H9 (cell line): ENCODE measurements at regions not wholly inside any gene's neighbourhood (a gene's known extent, or its start where the extent isn't known, plus 50 kb on each side); places are given as distances from the start of the nearest gene placed in this dataset.

Source experiments
- DNase-seq: peaks from one replicate; pipeline ENCODE4 v3.0.0-alpha.2; 2017
- H2AFZ ChIP-seq: one replicate; pipeline ENCODE4 v1.6.1; 2013; ENCODE audit warnings: mild to moderate bottlenecking, low read length, control low read depth, moderate library complexity
- H2AK5ac ChIP-seq: 2 replicates; pipeline ENCODE4 v1.6.1; 2013; ENCODE audit warnings: low read length, control low read depth, mixed read lengths; ENCODE audit not compliant: insufficient read length
- H2BK120ac ChIP-seq: one replicate; pipeline ENCODE4 v1.6.1; 2013; ENCODE audit warnings: low read depth, mild to moderate bottlenecking, low read length, control low read depth, inconsistent platforms; ENCODE audit not compliant: poor library complexity, severe bottlenecking
- H2BK12ac ChIP-seq: 2 replicates; pipeline ENCODE4 v1.6.1; 2013; ENCODE audit warnings: low read length, control low read depth, mixed read lengths, low read depth; ENCODE audit not compliant: insufficient read length
- H2BK15ac ChIP-seq: 2 replicates; pipeline ENCODE4 v1.6.1; 2013; ENCODE audit warnings: low read depth, low read length, control low read depth
- H2BK20ac ChIP-seq: one replicate; pipeline ENCODE4 v1.6.1; 2013; ENCODE audit warnings: low read depth, mild to moderate bottlenecking, low read length, control low read depth, inconsistent platforms; ENCODE audit not compliant: poor library complexity, severe bottlenecking
- H2BK5ac ChIP-seq: 2 replicates; pipeline ENCODE4 v1.6.1; 2013; ENCODE audit warnings: low read length, control low read depth, mixed read lengths; ENCODE audit not compliant: insufficient read length
- H3K14ac ChIP-seq: 2 replicates; pipeline ENCODE4 v1.6.1; 2013; ENCODE audit warnings: low read length, control low read depth; ENCODE audit not compliant: insufficient read depth
- H3K18ac ChIP-seq: 2 replicates; pipeline ENCODE4 v1.6.1; 2013; ENCODE audit warnings: low read depth, mild to moderate bottlenecking, mixed read lengths, low read length, control low read depth; ENCODE audit not compliant: insufficient read length
- H3K23ac ChIP-seq: 2 replicates; pipeline ENCODE4 v1.6.1; 2013; ENCODE audit warnings: low read length, control low read depth, mixed read lengths, low read depth; ENCODE audit not compliant: insufficient read length
- H3K23me2 ChIP-seq: 2 replicates; pipeline ENCODE4 v1.6.1; 2013; ENCODE audit warnings: low read depth, mild to moderate bottlenecking, mixed read lengths, low read length, control low read depth; ENCODE audit not compliant: insufficient read length, poor library complexity, severe bottlenecking
- H3K27ac ChIP-seq: 2 replicates; pipeline ENCODE4 v1.5.1; 2013; ENCODE audit warnings: low read length, control low read depth, mixed read lengths, low read depth; ENCODE audit not compliant: insufficient read length
- H3K27me3 ChIP-seq: 2 replicates; pipeline ENCODE4 v1.6.1; 2013; ENCODE audit warnings: low read length, control low read depth, inconsistent platforms; ENCODE audit not compliant: insufficient read depth
- H3K4ac ChIP-seq: 2 replicates; pipeline ENCODE4 v1.6.1; 2013; ENCODE audit warnings: low read depth, mild to moderate bottlenecking, control low read depth, inconsistent platforms, low read length, moderate library complexity
- H3K4me1 ChIP-seq: 2 replicates; pipeline ENCODE4 v1.6.1; 2013; ENCODE audit warnings: low read length, control low read depth, inconsistent platforms; ENCODE audit not compliant: insufficient read depth
- H3K4me2 ChIP-seq: 2 replicates; pipeline ENCODE4 v1.6.1; 2013; ENCODE audit warnings: low read length, control low read depth, mixed read lengths; ENCODE audit not compliant: insufficient read length, insufficient read depth
- H3K56ac ChIP-seq: 2 replicates; pipeline ENCODE4 v1.6.1; 2013; ENCODE audit warnings: low read depth, mild to moderate bottlenecking, mixed read lengths, low read length, control low read depth; ENCODE audit not compliant: insufficient read length
- H3K79me1 ChIP-seq: 2 replicates; pipeline ENCODE4 v1.6.1; 2013; ENCODE audit warnings: low read depth, mild to moderate bottlenecking, moderate library complexity, low read length, control low read depth, inconsistent platforms; ENCODE audit not compliant: insufficient read depth, poor library complexity, severe bottlenecking
- H3K79me2 ChIP-seq: 2 replicates; pipeline ENCODE4 v1.6.1; 2013; ENCODE audit warnings: low read length, control low read depth, inconsistent platforms; ENCODE audit not compliant: insufficient read depth
- H3K9ac ChIP-seq: 2 replicates; pipeline ENCODE4 v1.6.1; 2013; ENCODE audit warnings: low read length, control low read depth, mixed read lengths; ENCODE audit not compliant: insufficient read length; ENCODE audit errors: extremely low read depth
- H3K9me3 ChIP-seq: one replicate; pipeline ENCODE4 v1.6.1; 2013; ENCODE audit warnings: low read depth, low read length, inconsistent platforms; ENCODE audit not compliant: control insufficient read depth
- H3T11ph ChIP-seq: one replicate; pipeline ENCODE4 v1.6.1; 2013; ENCODE audit warnings: mild to moderate bottlenecking, low read length, control low read depth, inconsistent platforms
- H4K20me1 ChIP-seq: one replicate; pipeline ENCODE4 v1.6.1; 2013; ENCODE audit not compliant: control insufficient read depth, insufficient read length, insufficient read depth
- H4K5ac ChIP-seq: 2 replicates; pipeline ENCODE4 v1.6.1; 2013; ENCODE audit warnings: low read depth, mild to moderate bottlenecking, mixed read lengths, low read length, control low read depth; ENCODE audit not compliant: insufficient read length
- H4K8ac ChIP-seq: replicated peaks from 2 replicates; pipeline ENCODE4 v1.6.1; 2013; ENCODE audit warnings: low read length, control low read depth, mixed read lengths, low read depth; ENCODE audit not compliant: insufficient read length
- H4K91ac ChIP-seq: 2 replicates; pipeline ENCODE4 v1.6.1; 2013; ENCODE audit warnings: low read depth, mild to moderate bottlenecking, moderate library complexity, mixed read lengths, low read length, control low read depth; ENCODE audit not compliant: insufficient read length
- H3K27ac Mint-ChIP-seq, 3 experiments: 2 replicates in 2 of 3; 3 replicates in 1 of 3; pipeline ENCODE4 v1.8.0; 2020 to 2021; ENCODE audit warnings: mixed read lengths in 3 of 3, mild to moderate bottlenecking in 1 of 3, moderate library complexity in 1 of 3
- H3K27me3 Mint-ChIP-seq: 2 replicates; pipeline ENCODE4 v1.8.0; 2021; ENCODE audit warnings: low read depth, mild to moderate bottlenecking, moderate library complexity, mixed read lengths
- H3K36me3 Mint-ChIP-seq, 3 experiments: 2 replicates in 2 of 3; 3 replicates in 1 of 3; pipeline ENCODE4 v1.8.0; 2020 to 2021; ENCODE audit warnings: low read depth in 3 of 3, mixed read lengths in 3 of 3; ENCODE audit not compliant: insufficient read depth in 1 of 3
- H3K4me1 Mint-ChIP-seq, 2 experiments: 2 replicates each; pipeline ENCODE4 v1.8.0; 2020; ENCODE audit warnings: mixed read lengths in 2 of 2
- H3K4me3 Mint-ChIP-seq, 2 experiments: 2 replicates in 1 of 2; 3 replicates in 1 of 2; pipeline ENCODE4 v1.8.0; 2020 to 2021; ENCODE audit warnings: mild to moderate bottlenecking in 2 of 2, mixed read lengths in 2 of 2, moderate library complexity in 1 of 2
- H3K9me3 Mint-ChIP-seq, 2 experiments: 2 replicates in 1 of 2; 3 replicates in 1 of 2; pipeline ENCODE4 v1.8.0; 2020; ENCODE audit warnings: mild to moderate bottlenecking in 2 of 2, mixed read lengths in 2 of 2, moderate library complexity in 1 of 2
- TF ChIP-seq, protein P1 (sequence below): fragments of 200-600 bp; sonication (generic); conservative IDR thresholded peaks from 3 replicates; pipeline ENCODE4 v1.8.0; 2021; ENCODE audit warnings: antibody characterized with exemption, mild to moderate bottlenecking

DNA sequence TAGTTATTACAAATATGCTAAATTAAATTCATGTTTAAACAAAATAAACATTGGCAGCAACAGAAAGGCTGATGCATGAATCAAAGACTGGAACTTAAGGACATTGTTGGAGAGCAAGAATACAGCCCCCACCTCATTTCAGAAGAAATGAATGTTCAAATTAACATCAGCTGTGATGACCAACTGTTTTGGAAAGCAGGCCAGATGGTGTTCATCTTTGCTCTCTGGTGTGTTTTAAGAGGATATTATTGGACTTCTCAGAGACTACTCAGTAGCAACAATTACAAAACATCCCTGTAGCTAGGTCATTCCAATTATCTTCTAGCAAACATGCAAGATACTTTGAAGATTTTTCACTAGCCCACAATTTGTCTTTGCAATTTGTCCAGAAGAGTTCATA is 118.6 kb upstream of the DOK5 start:
- Mint-ChIP-seq H3K4me3 (no peak overlapping the region), H3K27ac (no peak overlapping the region)

More for the DNA sequence above, 118.6 kb upstream of the DOK5 start:
- H3K9me3 Mint-ChIP-seq, result peaks cover 0 to 3% of the 10 kb centered on the region in 2 experiments; a peak in 2 of 5 replicates
- Histone ChIP-seq H3K79me1 (no peaks in the 10 kb centered on the region), H2AFZ (no peak overlapping the region), H2BK5ac (no peak overlapping the region), H4K5ac (no peak overlapping the region), H4K20me1 (no peaks in the 10 kb centered on the region), H4K91ac (no peak overlapping the region), H3K18ac (no peak overlapping the region), H2BK15ac (no peak overlapping the region), H3K23ac (no peak overlapping the region), H2AK5ac (no peak overlapping the region), H3T11ph (no peak overlapping the region), H2BK120ac (no peak overlapping the region), H3K9me3 (no peaks in the 10 kb centered on the region), H3K27ac (no peak overlapping the region), H2BK12ac (no peak overlapping the region), H3K4me2 (no peak overlapping the region), H2BK20ac (no peak overlapping the region), H3K4ac (no peak overlapping the region), H3K23me2 (no peaks in the 10 kb centered on the region), H3K9ac (no peak overlapping the region), H3K27me3 (no peaks in the 10 kb centered on the region), H3K14ac (no peak overlapping the region), H3K56ac (no peak overlapping the region), H3K4me1 (peaks cover 3% of the 10 kb centered on the region; the same call in 1 of the 2 replicates), H4K8ac (no peak overlapping the region), H3K79me2 (no peaks in the 10 kb centered on the region)
- peaks cover 0 to 4% (median 0%) of the 10 kb centered on the region in 3 experiments; a peak in 2 of 7 replicates for H3K36me3 Mint-ChIP-seq
- peaks cover 15 to 25% of the 10 kb centered on the region in 2 experiments for H3K4me1 Mint-ChIP-seq
- TF ChIP-seq, protein P1, sequence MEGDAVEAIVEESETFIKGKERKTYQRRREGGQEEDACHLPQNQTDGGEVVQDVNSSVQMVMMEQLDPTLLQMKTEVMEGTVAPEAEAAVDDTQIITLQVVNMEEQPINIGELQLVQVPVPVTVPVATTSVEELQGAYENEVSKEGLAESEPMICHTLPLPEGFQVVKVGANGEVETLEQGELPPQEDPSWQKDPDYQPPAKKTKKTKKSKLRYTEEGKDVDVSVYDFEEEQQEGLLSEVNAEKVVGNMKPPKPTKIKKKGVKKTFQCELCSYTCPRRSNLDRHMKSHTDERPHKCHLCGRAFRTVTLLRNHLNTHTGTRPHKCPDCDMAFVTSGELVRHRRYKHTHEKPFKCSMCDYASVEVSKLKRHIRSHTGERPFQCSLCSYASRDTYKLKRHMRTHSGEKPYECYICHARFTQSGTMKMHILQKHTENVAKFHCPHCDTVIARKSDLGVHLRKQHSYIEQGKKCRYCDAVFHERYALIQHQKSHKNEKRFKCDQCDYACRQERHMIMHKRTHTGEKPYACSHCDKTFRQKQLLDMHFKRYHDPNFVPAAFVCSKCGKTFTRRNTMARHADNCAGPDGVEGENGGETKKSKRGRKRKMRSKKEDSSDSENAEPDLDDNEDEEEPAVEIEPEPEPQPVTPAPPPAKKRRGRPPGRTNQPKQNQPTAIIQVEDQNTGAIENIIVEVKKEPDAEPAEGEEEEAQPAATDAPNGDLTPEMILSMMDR, result no peak
- DNase-seq, result no peak
- H3K27me3 Mint-ChIP-seq, result no peaks in the 10 kb centered on the region
